ENCODE measurements at regions not wholly inside any gene's neighbourhood (a gene's known extent, or its start where the extent isn't known, plus 50 kb on each side); places are given as distances from the start of the nearest gene placed in this dataset.

DNA sequence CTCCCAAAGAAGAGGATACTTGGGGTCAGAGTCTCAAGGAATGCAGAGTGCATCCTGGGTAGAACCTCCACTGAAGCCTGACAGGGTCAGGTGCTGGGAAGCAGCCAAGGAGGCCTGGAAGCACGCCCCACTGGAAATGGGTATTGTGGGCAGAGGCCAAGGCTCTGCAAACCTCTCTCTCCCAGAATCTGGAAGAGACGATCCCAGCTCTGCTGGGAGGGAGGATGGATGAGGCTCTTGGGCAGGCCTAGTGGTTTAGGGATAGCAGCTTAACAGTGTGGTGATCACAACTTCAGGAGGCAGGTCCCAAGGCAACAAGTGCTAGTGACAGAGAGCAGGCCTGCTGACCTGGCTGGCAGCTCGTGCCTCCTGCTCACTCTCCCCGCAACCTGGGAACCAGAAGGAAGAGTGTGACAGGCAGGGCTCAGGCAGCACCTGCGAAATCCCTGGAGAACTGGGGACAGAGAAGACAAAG, 641.0 kb downstream of the PLPP3 start:
- H3K9me3 ChIP-seq (ENCODE audit: control insufficient read depth, insufficient read depth, low read depth, low read length): no peaks in the 10 kb centered on the region
- no peak overlapping the region for H3K9ac ChIP-seq (ENCODE audit: insufficient read depth, low read length)
- no peaks in the 10 kb centered on the region for H4K20me1 ChIP-seq (ENCODE audit: control insufficient read depth, extremely low read depth, insufficient read depth, low read length)
- TF ChIP-seq EZH2 (IDR thresholded peaks at IDR 0.05; ENCODE audit: low read length, missing control alignments): no peak
- TF ChIP-seq, protein P1, sequence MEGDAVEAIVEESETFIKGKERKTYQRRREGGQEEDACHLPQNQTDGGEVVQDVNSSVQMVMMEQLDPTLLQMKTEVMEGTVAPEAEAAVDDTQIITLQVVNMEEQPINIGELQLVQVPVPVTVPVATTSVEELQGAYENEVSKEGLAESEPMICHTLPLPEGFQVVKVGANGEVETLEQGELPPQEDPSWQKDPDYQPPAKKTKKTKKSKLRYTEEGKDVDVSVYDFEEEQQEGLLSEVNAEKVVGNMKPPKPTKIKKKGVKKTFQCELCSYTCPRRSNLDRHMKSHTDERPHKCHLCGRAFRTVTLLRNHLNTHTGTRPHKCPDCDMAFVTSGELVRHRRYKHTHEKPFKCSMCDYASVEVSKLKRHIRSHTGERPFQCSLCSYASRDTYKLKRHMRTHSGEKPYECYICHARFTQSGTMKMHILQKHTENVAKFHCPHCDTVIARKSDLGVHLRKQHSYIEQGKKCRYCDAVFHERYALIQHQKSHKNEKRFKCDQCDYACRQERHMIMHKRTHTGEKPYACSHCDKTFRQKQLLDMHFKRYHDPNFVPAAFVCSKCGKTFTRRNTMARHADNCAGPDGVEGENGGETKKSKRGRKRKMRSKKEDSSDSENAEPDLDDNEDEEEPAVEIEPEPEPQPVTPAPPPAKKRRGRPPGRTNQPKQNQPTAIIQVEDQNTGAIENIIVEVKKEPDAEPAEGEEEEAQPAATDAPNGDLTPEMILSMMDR (conservative IDR thresholded peaks at IDR 0.05 in 1 of 2, IDR thresholded peaks at IDR 0.05 in 1 of 2; ENCODE audit: low read depth in 1 of 2, low read length in 2 of 2): no peak
- no peak overlapping the region for H3K4me2 ChIP-seq (ENCODE audit: extremely low read depth, insufficient read depth, low read length)
- H3K4me3 ChIP-seq (replicated peaks in 1 of 4; ENCODE audit: control extremely low read depth in 1 of 4, insufficient read depth in 1 of 4, low read depth in 3 of 4, low read length in 4 of 4): no peak overlapping the region
- no peaks in the 10 kb centered on the region for H3K36me3 ChIP-seq (ENCODE audit: control insufficient read depth, insufficient read depth, low read length)
- H3K4me1 ChIP-seq (ENCODE audit: control insufficient read depth, extremely low read depth, insufficient read depth, low read length): no peaks in the 10 kb centered on the region
- no peaks in the 10 kb centered on the region for H3K79me2 ChIP-seq (ENCODE audit: control insufficient read depth, insufficient read depth, low read length)
- no peak for DNase-seq (ENCODE audit: low read depth in 2 of 2)
- H3K27me3 ChIP-seq (ENCODE audit: control insufficient read depth, insufficient read depth, low read length): no peaks in the 10 kb centered on the region
- no peak overlapping the region for H2AFZ ChIP-seq (ENCODE audit: low read length)
- H3K27ac ChIP-seq (ENCODE audit: insufficient read depth, low read length): no peak overlapping the region

DNA sequence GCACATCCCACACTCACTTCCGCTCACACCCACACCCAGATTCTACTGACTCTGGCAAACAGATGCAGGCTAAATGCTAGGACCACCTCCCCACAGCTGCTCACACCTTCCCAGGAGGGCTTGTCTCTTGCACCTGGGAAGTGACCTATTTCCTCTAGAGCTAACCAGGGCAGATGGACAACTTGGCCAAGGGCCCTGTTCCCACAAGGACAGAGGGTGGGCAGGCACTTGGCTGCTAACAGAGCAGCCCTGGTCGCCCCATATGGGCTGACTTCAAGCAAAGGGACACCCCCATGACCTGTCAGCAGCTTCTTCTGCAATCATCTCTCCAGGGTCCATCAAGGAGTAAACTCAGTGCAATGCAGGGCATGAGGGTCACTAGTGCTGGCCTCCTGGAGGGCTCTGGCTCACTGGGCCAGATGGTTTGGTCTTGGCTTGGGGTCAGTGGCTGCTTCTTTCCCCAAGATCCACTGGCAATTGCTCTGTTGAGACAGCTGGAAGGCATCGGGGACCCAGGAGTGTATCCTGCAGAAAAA, 641.5 kb downstream of the PLPP3 start:
- no peak overlapping the region for H3K9ac ChIP-seq (ENCODE audit: insufficient read depth, low read length)
- DNase-seq (ENCODE audit: low read depth in 2 of 2): no peak
- H3K9me3 ChIP-seq (ENCODE audit: control insufficient read depth, insufficient read depth, low read depth, low read length): no peaks in the 10 kb centered on the region
- H3K4me2 ChIP-seq (ENCODE audit: extremely low read depth, insufficient read depth, low read length): no peak overlapping the region
- H4K20me1 ChIP-seq (ENCODE audit: control insufficient read depth, extremely low read depth, insufficient read depth, low read length): no peaks in the 10 kb centered on the region
- H2AFZ ChIP-seq (ENCODE audit: low read length): no peak overlapping the region
- no peak for TF ChIP-seq EZH2 (IDR thresholded peaks at IDR 0.05; ENCODE audit: low read length, missing control alignments)
- TF ChIP-seq, protein P1 (conservative IDR thresholded peaks at IDR 0.05 in 1 of 2, IDR thresholded peaks at IDR 0.05 in 1 of 2; ENCODE audit: low read depth in 1 of 2, low read length in 2 of 2): no peak
- no peaks in the 10 kb centered on the region for H3K36me3 ChIP-seq (ENCODE audit: control insufficient read depth, insufficient read depth, low read length)
- H3K4me3 ChIP-seq (replicated peaks in 1 of 4; ENCODE audit: control extremely low read depth in 1 of 4, insufficient read depth in 1 of 4, low read depth in 3 of 4, low read length in 4 of 4): no peak overlapping the region
- no peaks in the 10 kb centered on the region for H3K27me3 ChIP-seq (ENCODE audit: control insufficient read depth, insufficient read depth, low read length)
- no peaks in the 10 kb centered on the region for H3K4me1 ChIP-seq (ENCODE audit: control insufficient read depth, extremely low read depth, insufficient read depth, low read length)
- H3K79me2 ChIP-seq (ENCODE audit: control insufficient read depth, insufficient read depth, low read length): no peaks in the 10 kb centered on the region
- H3K27ac ChIP-seq (ENCODE audit: insufficient read depth, low read length): no peak overlapping the region

DNA sequence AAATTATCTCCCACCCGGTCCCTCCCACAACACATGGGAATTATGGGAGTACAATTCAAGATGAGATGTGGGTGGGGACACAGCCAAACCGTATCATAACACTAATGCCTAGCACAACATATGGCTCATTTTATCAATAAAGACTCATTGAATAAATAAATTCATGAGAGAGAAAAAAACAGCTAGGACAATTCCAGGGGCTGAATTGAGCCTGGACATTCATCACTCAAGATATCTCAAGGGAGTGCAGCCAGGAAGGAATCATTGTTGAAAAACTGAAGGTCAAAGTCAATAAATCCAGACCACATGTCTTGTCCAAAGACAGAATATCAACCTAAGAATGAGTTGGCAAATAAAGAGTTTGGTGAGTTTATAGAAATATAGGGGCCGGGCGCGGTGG, 644.1 kb downstream of the PLPP3 start:
- DNase-seq (ENCODE audit: low read depth in 2 of 2): no peak
- no peaks in the 10 kb centered on the region for H3K27me3 ChIP-seq (ENCODE audit: control insufficient read depth, insufficient read depth, low read length)
- no peak for TF ChIP-seq EZH2 (IDR thresholded peaks at IDR 0.05; ENCODE audit: low read length, missing control alignments)
- TF ChIP-seq, protein P1 (conservative IDR thresholded peaks at IDR 0.05 in 1 of 2, IDR thresholded peaks at IDR 0.05 in 1 of 2; ENCODE audit: low read depth in 1 of 2, low read length in 2 of 2): no peak

More for the DNA sequence above, 644.1 kb downstream of the PLPP3 start:
- Histone ChIP-seq H3K9me3 (ENCODE audit: control insufficient read depth, insufficient read depth, low read depth, low read length) (no peaks in the 10 kb centered on the region), H3K36me3 (ENCODE audit: control insufficient read depth, insufficient read depth, low read length) (no peaks in the 10 kb centered on the region), H3K27ac (ENCODE audit: insufficient read depth, low read length) (no peak overlapping the region), H3K79me2 (ENCODE audit: control insufficient read depth, insufficient read depth, low read length) (no peaks in the 10 kb centered on the region), H3K4me2 (ENCODE audit: extremely low read depth, insufficient read depth, low read length) (no peak overlapping the region), H3K4me1 (ENCODE audit: control insufficient read depth, extremely low read depth, insufficient read depth, low read length) (no peaks in the 10 kb centered on the region), H3K9ac (ENCODE audit: insufficient read depth, low read length) (no peak overlapping the region), H3K4me3 (replicated peaks in 1 of 4; ENCODE audit: control extremely low read depth in 1 of 4, insufficient read depth in 1 of 4, low read depth in 3 of 4, low read length in 4 of 4) (no peak overlapping the region), H4K20me1 (ENCODE audit: control insufficient read depth, extremely low read depth, insufficient read depth, low read length) (no peaks in the 10 kb centered on the region), H2AFZ (ENCODE audit: low read length) (no peak overlapping the region)
